Right ventricle myocardium inferior (tissue), 1 donor: ENCODE measurements at regions not wholly inside any gene's neighbourhood (a gene's known extent, or its start where the extent isn't known, plus 50 kb on each side); places are given as distances from the start of the nearest gene placed in this dataset.
"Not testable (repeated sequence)": the region's sequence is repeated elsewhere in the genome, so short reads cannot be mapped to it uniquely, and the experiment has no call there.

Experiments used
- ATAC-seq: fragments of 200-7000 bp; cut with Tn5 transposase; one replicate; pipeline ENCODE4 v1.9.1; 2020; ENCODE audit warnings: mild to moderate bottlenecking, moderate library complexity
- DNase-seq: peaks from one replicate; pipeline ENCODE4 v3.0.0; 2021; ENCODE audit errors: missing footprints
- intact Hi-C: fragments of 100-400 bp; cut with DNase I; formaldehyde crosslinking; loops from one replicate; pipeline ENCODE4 v1.11.0; 2022
- donor health status: DM: no; HTN: yes; CAD: no; lungs with severe emphysema.

- intact Hi-C loops, result no loop called here
- DNase-seq (no peak), ATAC-seq (no peak)
Measured at GRCh38 chr15:24078310-24079029, 391.4 kb upstream of the NDN start.

GRCh38 chr15:24088941-24089340 lies 401.8 kb upstream of the NDN start:
- intact Hi-C loops, DNase-seq, ATAC-seq: not testable (repeated sequence)

- DNase-seq, intact Hi-C loops: not testable (repeated sequence)
- peak; percentile 31 for ATAC-seq
Measured at GRCh38 chr15:24101503-24101902, 414.4 kb upstream of the NDN start.

GRCh38 chr15:24107524-24107923 lies 420.4 kb upstream of the NDN start:
- intact Hi-C loops, ATAC-seq: not testable (repeated sequence)

GRCh38 chr15:24107948-24108347 lies 420.8 kb upstream of the NDN start:
- intact Hi-C loops, DNase-seq, ATAC-seq: not testable (repeated sequence)

More at GRCh38 chr15:24107524-24107923, 420.4 kb upstream of the NDN start:
- DNase-seq, result not testable (repeated sequence)

GRCh38 chr15:24108349-24108748 lies 421.2 kb upstream of the NDN start:
- DNase-seq, intact Hi-C loops, ATAC-seq: not testable (repeated sequence)

GRCh38 chr15:24139622-24140021 lies 452.5 kb upstream of the NDN start:
- ATAC-seq, intact Hi-C loops, DNase-seq: not testable (repeated sequence)

- intact Hi-C loops, DNase-seq, ATAC-seq: not testable (repeated sequence)
Measured at GRCh38 chr15:24145070-24145469, 458.0 kb upstream of the NDN start.

- ATAC-seq (no peak), DNase-seq (no peak)
- intact Hi-C loops, result no loop called here
Measured at GRCh38 chr15:24146251-24146650, 459.1 kb upstream of the NDN start.

- intact Hi-C loops, result no loop called here
- ATAC-seq, result no peak
Measured at GRCh38 chr15:24150542-24150941, 463.4 kb upstream of the NDN start.

GRCh38 chr15:24158306-24158705 lies 471.2 kb upstream of the NDN start:
- DNase-seq, result not testable (repeated sequence)

More at GRCh38 chr15:24150542-24150941, 463.4 kb upstream of the NDN start:
- no peak for DNase-seq

GRCh38 chr15:24165512-24165911 lies 478.4 kb upstream of the NDN start:
- DNase-seq, ATAC-seq, intact Hi-C loops: not testable (repeated sequence)

More at GRCh38 chr15:24158306-24158705, 471.2 kb upstream of the NDN start:
- intact Hi-C loops, ATAC-seq: not testable (repeated sequence)

GRCh38 chr15:24202297-24202696 lies 473.3 kb upstream of the NPAP1 start:
- intact Hi-C loops, ATAC-seq, DNase-seq: not testable (repeated sequence)

- intact Hi-C loops, ATAC-seq, DNase-seq: not testable (repeated sequence)
Measured at GRCh38 chr15:24211742-24212476, 463.7 kb upstream of the NPAP1 start.

- no peak for DNase-seq
- ATAC-seq, result no peak
- intact Hi-C loops, result no loop called here
Measured at GRCh38 chr15:24223739-24224138, 451.8 kb upstream of the NPAP1 start.

- intact Hi-C loops, result no loop called here
- ATAC-seq (no peak), DNase-seq (no peak)
Measured at GRCh38 chr15:24224161-24224560, 451.4 kb upstream of the NPAP1 start.

- ATAC-seq, DNase-seq, intact Hi-C loops: not testable (repeated sequence)
Measured at GRCh38 chr15:24228922-24229321, 446.7 kb upstream of the NPAP1 start.

- DNase-seq, intact Hi-C loops, ATAC-seq: not testable (repeated sequence)
Measured at GRCh38 chr15:24233134-24233533, 442.4 kb upstream of the NPAP1 start.

- intact Hi-C loops, DNase-seq, ATAC-seq: not testable (repeated sequence)
Measured at GRCh38 chr15:24240580-24240979, 435.0 kb upstream of the NPAP1 start.
